NCI-H2196 treated with DMSO at 0.1 percent for 48 hours (cell line): ENCODE measurements at regions not wholly inside any gene's neighbourhood (a gene's known extent, or its start where the extent isn't known, plus 50 kb on each side); places are given as distances from the start of the nearest gene placed in this dataset.
"Not testable (repeated sequence)": the region's sequence is repeated elsewhere in the genome, so short reads cannot be mapped to it uniquely, and the experiment has no call there.

Experiments used
- DNase-seq: peaks from one replicate; lab custom pipeline; 2025; ENCODE audit not compliant: unreplicated experiment; lab: John Stamatoyannopoulos, UW

GRCh38 chr6:110558575-110558974 lies 82.2 kb upstream of the SLC22A16 start:
- no peak for DNase-seq

- DNase-seq = no peak
Observed at GRCh38 chr6:110557199-110557598, 80.8 kb upstream of the SLC22A16 start.

- DNase-seq = no peak
Observed at GRCh38 chr6:110556317-110557110, 80.1 kb upstream of the SLC22A16 start.

GRCh38 chr6:110554966-110555460 lies 78.6 kb upstream of the SLC22A16 start:
- DNase-seq = no peak

- no peak for DNase-seq
Observed at GRCh38 chr6:110554441-110554840, 78.0 kb upstream of the SLC22A16 start.

- DNase-seq = no peak
Observed at GRCh38 chr6:110552901-110553641, 76.7 kb upstream of the SLC22A16 start.

GRCh38 chr6:110552076-110552475 lies 75.7 kb upstream of the SLC22A16 start:
- no peak for DNase-seq

GRCh38 chr6:110551088-110551487 lies 74.7 kb upstream of the SLC22A16 start:
- DNase-seq = no peak

- no peak for DNase-seq
Observed at GRCh38 chr6:110550353-110550752, 73.9 kb upstream of the SLC22A16 start.

- DNase-seq = no peak
Observed at GRCh38 chr6:110549277-110549676, 72.9 kb upstream of the SLC22A16 start.

GRCh38 chr6:110548110-110548847 lies 71.9 kb upstream of the SLC22A16 start:
- DNase-seq = no peak

- no peak for DNase-seq
Observed at GRCh38 chr6:110547266-110547964, 71.0 kb upstream of the SLC22A16 start.

- no peak for DNase-seq
Observed at GRCh38 chr6:110545081-110545872, 68.9 kb upstream of the SLC22A16 start.

GRCh38 chr6:110544472-110544871 lies 68.1 kb upstream of the SLC22A16 start:
- DNase-seq = no peak

GRCh38 chr6:110543106-110543505 lies 66.7 kb upstream of the SLC22A16 start:
- no peak for DNase-seq

GRCh38 chr6:110542311-110543024 lies 66.1 kb upstream of the SLC22A16 start:
- DNase-seq = no peak

GRCh38 chr6:110541701-110542309 lies 65.4 kb upstream of the SLC22A16 start:
- no peak for DNase-seq

GRCh38 chr6:110539277-110540019 lies 63.0 kb upstream of the SLC22A16 start:
- DNase-seq = not testable (repeated sequence)
